Brain microvascular endothelial cell (primary cell): ENCODE measurements at regions not wholly inside any gene's neighbourhood (a gene's known extent, or its start where the extent isn't known, plus 50 kb on each side); places are given as distances from the start of the nearest gene placed in this dataset.

Experiments used
- DNase-seq: peaks from one replicate; pipeline ENCODE4 v3.0.0-alpha.2; 2020
- H3K27ac ChIP-seq: fragments of 250-450 bp; sonication (Bioruptor Pico); 2 replicates; pipeline ENCODE4 v1.5.1; 2020; ENCODE audit warnings: mild to moderate bottlenecking, moderate library complexity
- H3K27me3 ChIP-seq: fragments of 250-450 bp; sonication (Bioruptor Pico); replicated peaks from 2 replicates; pipeline ENCODE4 v1.5.1; 2020; ENCODE audit warnings: mild to moderate bottlenecking
- H3K36me3 ChIP-seq: fragments of 250-450 bp; sonication (Bioruptor Pico); replicated peaks from 2 replicates; pipeline ENCODE4 v1.5.1; 2020; ENCODE audit warnings: mild to moderate bottlenecking
- H3K4me3 ChIP-seq: 2 replicates; pipeline ENCODE4 v1.5.1; 2011; ENCODE audit warnings: low read depth, mild to moderate bottlenecking, control low read depth, low read length, moderate library complexity
- CTCF ChIP-seq: IDR thresholded peaks from 2 replicates; pipeline ENCODE4 v1.5.1; 2011; ENCODE audit warnings: low read depth, mild to moderate bottlenecking, moderate library complexity, low read length, control low read depth, inconsistent platforms; ENCODE audit errors: missing control alignments
- in situ Hi-C: cut with HindIII; loops from 2 replicates; pipeline ENCODE4 v1.10.0; 2017; ENCODE audit warnings: low sequenced_read_pairs, low pct_ligation_motif_present

GRCh38 chr3:168341956-168342936 is 246.5 kb upstream of the GOLIM4 start:
- H3K4me3 ChIP-seq: no peak overlapping the region
- no peaks in the 10 kb centered on the region for H3K36me3 ChIP-seq
- no peak for TF ChIP-seq CTCF
- H3K27ac ChIP-seq: peak overlapping the region; percentile 79
- in situ Hi-C loops: no loop called here
- no peaks in the 10 kb centered on the region for H3K27me3 ChIP-seq
- peak; percentile 44 for DNase-seq

- Histone ChIP-seq H3K27ac (peak overlapping the region; percentile 79), H3K4me3 (no peak overlapping the region), H3K27me3 (no peaks in the 10 kb centered on the region), H3K36me3 (no peaks in the 10 kb centered on the region)
- peak; percentile 86 for DNase-seq
- in situ Hi-C loops: no loop called here
- no peak for TF ChIP-seq CTCF
These were observed 245.6 kb upstream of the GOLIM4 start for GRCh38 chr3:168341192-168341815.

- Histone ChIP-seq H3K27ac (no peak overlapping the region), H3K36me3 (no peaks in the 10 kb centered on the region), H3K4me3 (no peak overlapping the region), H3K27me3 (no peaks in the 10 kb centered on the region)
- in situ Hi-C loops: no loop called here
- TF ChIP-seq CTCF: no peak
- DNase-seq: no peak
These were observed 242.4 kb upstream of the GOLIM4 start for GRCh38 chr3:168338161-168338560.

GRCh38 chr3:168336276-168336675 is 240.6 kb upstream of the GOLIM4 start:
- peak; percentile 28 for DNase-seq
- Histone ChIP-seq H3K27ac (no peak overlapping the region), H3K36me3 (no peaks in the 10 kb centered on the region), H3K4me3 (no peak overlapping the region), H3K27me3 (no peaks in the 10 kb centered on the region)
- in situ Hi-C loops: no loop called here
- TF ChIP-seq CTCF: no peak

- Histone ChIP-seq H3K36me3 (no peaks in the 10 kb centered on the region), H3K27ac (no peak overlapping the region), H3K4me3 (no peak overlapping the region), H3K27me3 (no peaks in the 10 kb centered on the region)
- in situ Hi-C loops: no loop called here
- DNase-seq: no peak
- TF ChIP-seq CTCF: no peak
These were observed 237.7 kb upstream of the GOLIM4 start for GRCh38 chr3:168333410-168333935.
